ENCODE measurements at regions not wholly inside any gene's neighbourhood (a gene's known extent, or its start where the extent isn't known, plus 50 kb on each side); places are given as distances from the start of the nearest gene placed in this dataset.

DNA sequence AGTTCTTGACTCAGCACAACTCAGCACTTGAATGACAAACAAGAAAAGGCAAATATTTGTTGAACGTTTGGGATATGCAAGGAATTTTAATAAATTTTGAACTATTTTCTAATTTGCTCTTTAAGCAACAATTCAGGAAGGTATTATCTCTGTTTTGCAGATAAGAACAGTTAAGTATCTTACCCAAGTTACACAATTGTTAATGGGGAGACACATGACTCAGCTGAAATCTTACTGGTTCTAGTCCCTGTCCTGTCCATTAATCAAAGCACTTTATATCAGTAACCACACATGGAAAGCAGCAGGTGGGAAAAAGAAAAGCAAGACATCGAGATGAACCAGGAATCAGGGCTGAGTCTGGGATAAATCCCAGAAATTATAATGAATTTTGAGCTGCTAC, 493.9 kb upstream of the PIK3C3 start:
- DNase-seq = no peak

DNA sequence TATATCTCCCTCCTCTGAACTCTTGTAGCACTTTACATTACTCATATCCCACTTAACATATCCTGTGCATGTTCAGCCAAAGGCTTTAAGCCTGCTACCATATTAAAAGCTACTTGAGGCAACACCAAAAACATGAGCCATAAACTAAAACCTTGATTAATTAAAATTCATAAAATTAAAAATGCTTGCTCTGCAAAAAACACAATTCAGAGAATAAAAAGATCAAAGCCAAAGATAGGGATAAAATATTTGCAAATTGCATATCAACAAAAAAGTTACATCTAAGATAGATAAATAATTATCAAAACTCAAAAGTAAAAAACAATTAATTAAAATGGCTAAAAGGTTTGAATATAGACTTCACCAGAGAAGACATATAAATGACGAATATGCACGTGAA, 495.4 kb upstream of the PIK3C3 start:
- no peak for DNase-seq

DNA sequence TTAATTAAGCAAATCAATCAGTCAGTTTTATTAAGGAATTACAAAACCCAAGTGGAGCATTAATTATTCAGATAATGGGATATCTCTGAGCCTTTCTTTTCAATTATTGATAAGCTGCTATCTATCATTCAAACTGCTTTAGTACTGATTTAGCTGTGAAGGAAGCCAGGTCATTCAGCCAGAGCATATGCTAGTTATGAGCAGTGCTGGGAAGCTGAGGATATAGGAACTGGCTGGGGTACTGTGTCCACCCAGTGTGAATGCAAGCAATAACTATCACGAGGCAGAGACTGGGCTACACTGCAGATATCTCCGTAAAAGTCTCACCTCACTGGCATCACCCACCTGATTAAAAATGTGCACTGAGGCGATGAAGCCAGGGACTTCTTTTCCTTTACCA, 496.7 kb upstream of the PIK3C3 start:
- no peak for DNase-seq

DNA sequence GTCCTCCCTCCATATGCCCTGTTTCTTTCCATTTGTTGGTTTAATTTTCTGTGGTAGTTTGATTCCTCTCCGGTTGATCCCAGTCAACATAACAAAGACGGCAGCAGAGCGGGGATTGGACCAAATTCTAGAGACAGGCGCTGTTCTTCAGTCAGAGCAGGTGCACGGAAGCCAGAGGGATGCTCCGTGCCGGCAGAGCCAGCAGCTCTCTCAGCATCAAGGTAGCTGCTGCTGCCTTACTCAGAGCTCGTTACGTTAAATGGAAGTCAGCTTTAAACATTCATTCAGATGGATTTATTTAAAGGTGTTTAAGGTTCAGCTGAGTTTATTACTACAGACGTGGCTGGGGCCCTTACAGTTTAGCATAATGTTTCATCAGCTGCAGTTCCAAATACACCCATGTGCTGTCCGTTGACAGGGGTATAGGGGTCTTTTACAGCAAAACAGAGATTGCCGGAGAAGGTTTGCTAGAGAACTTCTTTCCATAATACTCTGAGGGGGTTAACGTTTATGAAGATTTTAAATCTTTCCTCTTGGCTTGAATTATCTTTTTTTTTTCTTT, 497.2 kb upstream of the PIK3C3 start:
- DNase-seq = no peak

DNA sequence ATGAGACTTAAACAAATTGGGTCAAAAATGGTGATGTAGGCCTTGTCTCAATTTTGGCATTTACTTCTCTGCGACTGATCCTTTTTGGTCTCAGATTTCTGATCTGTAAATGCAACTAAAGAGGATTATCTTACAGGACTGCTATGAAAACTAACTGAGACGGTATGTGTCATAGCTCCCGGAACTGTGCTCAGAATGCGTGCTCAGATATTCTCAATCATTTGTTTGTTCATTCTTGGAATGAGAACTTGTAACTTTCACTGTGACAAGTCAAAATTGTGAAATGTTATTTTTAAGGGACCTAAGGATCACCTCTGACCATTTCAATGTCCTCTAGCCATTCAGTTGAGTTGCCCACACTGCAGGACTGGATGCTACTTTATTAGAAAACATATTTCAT, 498.2 kb upstream of the PIK3C3 start:
- no peak for DNase-seq

DNA sequence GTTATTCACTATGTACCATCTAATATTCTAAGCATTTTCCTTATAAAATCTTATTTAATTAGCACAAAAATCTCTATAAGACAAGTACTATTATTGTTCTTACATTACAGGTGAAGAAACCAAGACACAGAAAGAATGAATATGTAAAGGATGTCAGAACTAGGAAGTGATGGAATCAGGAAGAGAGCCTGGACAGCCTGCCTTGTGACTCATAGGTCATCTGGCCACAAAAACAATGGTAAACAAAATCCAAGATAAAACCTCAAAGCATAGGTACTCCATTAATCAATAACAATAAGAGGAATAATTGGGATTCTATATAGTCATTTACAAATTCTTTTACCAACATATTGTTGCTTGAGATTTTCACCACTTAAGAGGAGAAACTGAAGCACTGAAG, 505.4 kb upstream of the PIK3C3 start:
- no peak for DNase-seq

DNA sequence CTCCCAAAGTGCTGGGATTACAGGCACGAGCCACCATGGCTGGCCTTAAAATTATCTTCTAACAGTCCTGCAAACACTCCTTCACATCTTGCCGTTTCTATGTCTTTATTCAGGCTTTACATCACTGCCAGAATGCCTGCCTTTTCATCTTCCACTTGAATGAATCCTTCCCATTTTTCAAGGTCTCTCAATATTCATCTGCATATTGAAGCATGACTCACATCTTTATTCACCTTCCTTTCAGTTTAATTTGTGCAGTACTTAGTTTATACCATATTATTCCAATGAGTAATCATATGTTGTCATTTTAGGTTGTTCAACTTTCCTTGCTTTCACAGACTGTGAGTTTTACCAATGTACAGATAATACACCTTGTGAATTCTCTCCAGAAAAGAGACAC, 510.1 kb upstream of the PIK3C3 start:
- DNase-seq = no peak

DNA sequence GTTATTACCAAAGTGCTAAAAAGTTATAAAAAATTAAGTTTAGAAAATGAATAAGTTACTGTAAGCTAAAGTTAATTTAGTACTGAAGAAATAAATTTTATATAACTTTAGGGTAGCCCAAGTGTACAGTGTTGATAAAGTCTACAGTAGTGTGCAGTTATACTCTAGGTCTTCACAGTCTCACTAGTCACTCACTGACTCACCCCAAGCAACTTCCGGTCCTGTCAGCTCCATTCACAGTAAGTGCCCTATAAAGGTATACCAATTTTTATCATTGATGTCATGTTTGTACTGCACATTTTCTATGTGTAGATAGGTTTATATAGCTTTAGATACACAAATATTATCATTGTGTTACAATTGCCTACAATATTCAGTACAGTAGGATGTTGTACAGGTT, 518.3 kb upstream of the PIK3C3 start:
- no peak for DNase-seq

DNA sequence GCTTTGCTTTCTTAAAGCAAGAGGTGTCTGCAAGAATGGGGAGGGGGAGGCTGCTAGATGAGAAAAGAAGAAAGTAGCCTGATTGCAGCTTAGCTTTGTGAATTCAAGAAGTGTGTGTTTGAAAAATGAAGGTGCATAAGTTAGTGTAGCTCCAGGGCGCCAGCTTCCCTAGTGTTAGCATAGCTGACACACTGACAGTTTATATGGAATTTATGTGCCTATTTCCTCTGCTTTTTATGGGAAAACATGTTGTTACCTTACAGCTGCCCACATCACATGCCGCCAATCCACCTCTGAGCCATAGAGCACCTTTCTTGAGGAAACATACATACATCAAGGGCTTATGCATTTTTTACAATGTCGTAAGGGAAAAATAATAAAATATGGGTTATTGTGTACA, 536.4 kb upstream of the PIK3C3 start:
- no peak for DNase-seq

DNA sequence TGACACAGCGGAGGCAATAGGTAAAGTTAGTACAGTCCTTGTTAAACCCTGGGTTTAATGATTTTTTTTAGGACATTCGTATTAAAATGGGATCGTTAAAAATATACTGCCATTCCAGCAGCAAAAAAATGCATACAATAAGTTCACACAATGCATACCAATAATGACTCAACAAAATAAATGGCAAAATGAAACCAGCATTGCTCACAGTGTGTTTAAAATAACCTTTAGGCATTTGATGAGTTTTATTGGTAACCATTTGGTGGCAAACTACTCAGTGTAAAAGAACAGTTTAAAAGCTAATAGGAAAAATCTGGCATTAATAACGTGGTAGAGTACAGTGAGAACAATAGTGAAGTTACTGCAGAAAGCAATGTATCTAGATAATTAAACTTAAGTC, 539.0 kb upstream of the PIK3C3 start:
- no peak for DNase-seq

DNA sequence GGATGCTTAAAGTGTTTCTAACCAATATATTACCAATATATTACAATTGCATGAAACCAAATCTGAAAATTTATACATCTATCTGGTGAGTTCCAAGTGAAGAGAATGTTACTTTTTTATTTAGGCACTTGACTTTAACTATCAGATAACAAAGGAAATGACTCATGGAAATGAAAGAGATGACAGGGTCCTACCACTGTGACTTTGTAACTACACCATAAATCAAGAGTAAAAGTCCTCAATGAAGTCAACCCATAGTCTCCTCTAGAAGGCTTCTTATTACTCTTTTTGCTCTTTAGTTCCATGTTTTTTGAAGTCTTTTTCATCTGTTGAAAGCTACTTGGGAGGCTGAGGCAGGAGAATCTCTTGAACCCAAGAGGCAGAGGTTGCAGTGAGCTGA, 545.0 kb upstream of the PIK3C3 start:
- DNase-seq = no peak

DNA sequence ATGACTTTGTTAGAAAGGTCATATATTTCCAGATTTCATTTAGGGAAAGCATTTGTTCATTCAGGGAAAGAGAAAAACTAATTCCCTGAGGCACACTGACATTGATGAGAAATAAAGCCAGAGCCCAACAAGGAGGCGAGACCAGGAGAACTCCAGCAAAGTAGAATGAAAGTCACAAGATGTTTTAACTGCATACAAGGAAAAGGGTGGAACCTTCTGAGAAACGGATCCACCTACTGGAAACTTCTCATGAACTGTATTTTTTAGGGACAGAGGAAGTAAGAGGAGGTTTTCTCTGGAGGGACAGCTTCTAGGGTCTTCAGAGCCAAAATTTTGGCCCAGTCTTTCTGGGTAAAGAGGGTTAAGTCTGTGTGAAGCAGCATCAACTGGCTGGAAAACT, 548.2 kb upstream of the PIK3C3 start:
- no peak for DNase-seq

DNA sequence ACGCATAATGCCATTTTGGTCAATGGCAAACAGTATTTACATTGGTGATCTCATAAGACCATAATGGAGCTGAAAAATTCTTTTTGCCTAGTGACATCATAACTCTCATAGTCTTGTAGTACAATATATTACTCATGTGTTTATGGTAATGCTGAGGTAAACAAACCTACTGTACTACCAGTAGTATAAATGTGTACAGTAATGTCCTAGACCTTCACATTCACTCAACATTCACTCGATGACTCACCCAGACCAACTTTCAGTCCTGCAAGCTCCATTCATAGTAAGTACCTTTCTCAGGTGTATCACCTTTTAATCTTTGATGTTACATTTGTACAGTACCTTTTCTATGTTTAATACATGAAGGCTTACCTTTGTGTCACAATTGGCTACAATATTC, 558.2 kb upstream of the PIK3C3 start:
- DNase-seq = no peak

DNA sequence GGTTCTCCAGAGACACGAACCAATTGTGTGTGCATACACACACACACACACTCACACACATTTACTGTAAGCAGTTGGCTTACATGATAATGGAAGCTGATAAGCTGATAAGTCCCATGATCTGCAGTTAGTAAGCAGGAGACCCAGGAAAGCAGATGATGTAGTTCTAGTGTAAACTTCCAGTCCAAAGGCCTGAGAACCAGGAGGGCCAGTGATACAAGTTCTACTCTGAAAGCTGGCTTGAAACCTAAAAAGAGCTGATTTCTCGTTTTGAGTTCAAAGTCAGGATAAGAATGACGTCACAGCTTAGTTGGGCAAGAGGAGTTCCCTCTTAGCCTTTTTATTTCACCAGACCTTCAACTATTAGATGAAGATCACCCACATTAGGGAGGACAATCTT, 558.8 kb upstream of the PIK3C3 start:
- DNase-seq = no peak

DNA sequence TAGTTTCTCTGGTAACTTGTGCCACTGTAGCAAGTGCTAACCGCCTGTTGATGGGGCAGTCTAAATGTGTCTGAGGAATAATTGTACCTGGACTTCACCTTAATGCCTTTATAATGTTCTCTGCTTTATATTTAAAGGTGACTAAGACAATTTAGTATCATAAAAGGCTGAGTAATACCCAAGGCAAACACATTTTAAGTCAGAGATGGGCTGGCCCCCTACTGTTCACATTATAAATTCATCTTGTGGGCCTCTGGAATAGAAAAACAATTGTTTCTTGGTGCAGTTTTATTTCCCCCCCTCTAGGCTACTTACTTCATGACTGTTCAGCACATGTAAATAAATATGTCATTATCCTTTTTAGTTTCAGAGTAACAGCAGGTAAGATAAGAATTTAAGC, 559.3 kb upstream of the PIK3C3 start:
- DNase-seq = no peak

DNA sequence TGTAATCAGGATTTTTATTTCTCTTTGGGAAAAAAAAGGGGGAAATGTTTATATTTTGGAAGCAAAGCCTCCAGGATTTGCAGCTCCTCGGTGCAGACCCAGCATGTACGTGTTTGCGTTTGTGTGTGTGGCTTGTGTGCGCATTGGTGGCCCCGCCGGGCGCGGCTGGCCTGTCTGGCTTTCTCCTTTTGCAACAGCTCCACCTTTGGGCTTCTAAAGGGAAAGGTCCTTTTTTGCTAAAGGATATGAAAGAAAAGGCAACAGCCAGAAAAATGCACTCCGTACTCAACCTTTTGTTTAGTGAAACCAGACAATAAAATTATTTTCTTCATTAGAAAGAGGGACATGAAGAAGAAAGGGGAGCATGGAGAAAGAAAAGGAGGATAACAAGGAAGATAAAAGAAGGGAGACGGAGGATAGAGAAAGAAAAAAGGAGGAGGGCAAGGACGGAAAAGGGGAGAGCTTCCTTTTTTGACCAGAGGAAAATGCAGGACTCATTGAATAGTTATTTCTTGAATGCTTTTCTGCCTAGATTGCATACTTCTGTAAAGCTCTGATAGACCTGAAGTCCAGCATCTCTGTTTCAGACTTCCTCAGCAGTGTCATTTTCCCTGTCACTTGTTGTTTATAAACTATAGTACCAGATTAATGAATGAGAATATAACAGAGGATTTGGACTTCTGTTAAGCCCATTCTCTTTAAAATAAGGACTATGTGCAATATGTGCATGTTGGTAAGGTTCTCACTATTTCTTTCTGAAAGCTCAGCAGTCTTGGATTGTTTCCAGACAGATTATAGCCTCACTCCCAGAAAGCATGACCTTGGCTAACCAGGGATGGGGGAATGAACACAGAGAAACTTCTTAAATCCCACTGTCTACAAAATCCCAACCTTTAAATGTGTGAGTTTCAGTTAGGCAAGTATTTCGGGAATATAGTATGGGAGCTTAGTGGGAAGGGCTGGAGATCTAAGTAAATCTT, 563.1 kb upstream of the PIK3C3 start:
- peak; percentile 54 for DNase-seq

DNA sequence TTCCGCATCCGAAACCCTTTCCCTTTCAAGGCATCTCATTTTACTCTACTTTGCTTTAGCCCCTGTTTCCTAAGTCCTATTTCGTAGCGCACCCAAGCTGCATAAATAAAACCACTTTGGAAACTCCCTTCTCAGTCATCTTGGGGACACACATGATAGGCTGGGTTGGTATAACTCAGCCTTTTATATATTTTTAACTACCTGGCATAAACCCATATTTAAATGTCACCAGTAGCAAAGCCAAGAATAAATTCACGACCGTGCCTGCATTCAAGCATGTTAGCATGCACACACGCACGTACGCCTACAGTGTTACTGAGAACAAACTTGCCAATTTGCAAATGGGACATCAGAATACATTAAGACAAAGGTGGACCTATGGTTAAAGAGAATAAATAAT, 564.7 kb upstream of the PIK3C3 start:
- DNase-seq = no peak

DNA sequence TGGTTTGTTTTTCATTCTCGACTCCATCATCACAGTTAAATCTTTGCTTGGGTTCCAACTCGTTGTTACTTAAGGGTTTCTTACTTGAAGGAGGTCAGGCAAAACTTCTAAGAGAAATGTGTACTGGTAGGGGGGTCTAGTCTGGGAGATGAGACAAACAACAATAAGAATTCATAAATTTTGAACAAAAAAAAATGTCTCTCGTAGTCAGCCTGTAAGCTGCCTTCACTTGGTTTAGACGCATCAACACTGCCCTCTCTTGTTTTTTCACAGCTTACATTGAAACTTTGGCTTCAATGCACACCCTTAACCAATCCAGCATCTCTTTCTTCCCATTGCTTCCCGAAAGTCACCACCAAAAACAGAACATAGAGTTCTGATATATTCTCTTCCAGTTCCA, 576.4 kb upstream of the PIK3C3 start:
- peak; percentile 55 for DNase-seq

DNA sequence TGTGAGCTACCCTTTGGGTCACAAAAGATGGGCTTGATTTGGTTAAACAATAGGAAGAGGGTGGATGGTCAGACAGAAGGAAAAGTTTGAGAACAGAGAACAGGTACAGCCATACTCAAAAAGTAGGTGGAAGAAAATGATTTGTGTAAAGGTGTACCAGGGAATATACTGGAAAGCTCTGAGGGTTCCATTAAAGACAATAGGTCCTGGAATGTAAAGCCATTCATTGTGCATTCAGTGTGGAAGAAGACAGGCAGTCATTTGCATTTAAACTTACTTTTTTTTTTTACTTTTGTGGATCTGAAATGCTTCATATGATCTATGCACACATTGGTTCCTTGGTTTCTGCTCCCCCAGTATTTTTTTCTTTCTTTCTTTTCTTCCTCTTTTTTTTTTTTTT, 581.4 kb upstream of the PIK3C3 start:
- DNase-seq = no peak

DNA sequence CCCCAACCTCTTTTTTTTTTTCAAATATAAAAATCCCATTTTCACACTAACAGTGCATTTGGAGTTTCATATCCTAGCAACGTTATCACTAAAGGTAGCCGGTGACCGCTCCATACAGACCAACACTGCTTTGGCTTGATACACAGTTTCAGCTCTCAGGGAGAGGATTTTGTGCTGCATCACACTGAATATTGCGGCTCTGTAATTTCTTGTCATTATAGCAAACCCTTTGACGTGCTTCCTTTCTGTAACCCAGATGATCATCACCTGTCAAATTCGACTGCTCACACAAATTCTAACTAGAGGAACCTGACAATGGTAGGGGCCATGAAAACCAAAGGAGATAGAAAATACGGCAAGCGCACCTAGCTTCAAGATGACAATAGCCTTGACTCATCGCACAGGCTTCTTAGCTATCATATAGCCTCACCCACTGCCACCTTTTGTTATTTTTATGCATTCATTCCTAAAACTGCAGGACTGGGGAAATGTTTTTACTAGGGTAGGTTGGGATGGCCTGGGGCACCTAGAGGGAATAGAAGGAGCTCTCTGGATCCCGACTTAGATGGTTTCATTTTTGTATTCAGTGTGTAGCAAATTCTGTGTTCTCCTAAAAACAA, 582.9 kb upstream of the PIK3C3 start:
- no peak for DNase-seq

DNA sequence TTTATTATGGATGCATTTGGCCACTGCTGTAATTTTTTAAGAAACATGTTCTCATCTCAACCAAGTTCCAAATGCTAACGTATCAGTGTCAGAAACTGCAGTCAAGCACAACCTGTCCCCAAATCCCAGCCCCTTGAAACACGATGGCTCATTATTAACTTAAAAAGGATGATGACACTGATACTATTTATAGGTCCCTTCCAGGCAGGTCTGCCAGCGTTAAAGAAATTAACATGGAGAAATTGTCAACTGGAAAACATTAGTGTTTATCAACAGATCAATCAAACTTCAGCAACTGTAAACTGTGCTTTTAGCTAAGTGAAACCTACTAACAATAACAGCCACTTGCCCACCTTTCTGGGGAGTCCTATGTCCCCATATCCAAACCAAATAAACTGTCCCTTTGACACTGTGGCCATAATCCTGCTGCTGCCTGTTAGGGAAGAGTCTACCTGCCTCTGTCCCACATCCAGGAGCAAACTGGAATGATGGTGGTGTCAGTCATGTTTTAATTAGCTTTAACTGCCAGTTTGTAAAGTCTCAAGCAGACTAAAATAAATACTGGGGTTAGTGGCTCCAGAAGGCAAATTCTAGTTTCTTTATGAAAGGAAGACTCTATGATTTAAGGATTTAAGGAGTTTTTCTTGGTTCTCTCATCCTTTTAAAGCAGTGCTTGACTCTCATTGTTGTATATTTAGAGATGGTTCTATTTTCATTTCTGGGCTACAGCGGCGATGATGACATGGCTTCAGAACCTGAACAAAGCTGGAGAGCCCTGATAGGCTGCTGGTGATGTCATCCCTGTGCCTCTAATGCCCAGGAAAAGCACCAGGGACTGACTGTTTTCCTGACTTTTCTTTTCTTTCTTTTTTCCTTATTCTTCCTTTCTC, 583.6 kb upstream of the PIK3C3 start:
- DNase-seq = no peak

DNA sequence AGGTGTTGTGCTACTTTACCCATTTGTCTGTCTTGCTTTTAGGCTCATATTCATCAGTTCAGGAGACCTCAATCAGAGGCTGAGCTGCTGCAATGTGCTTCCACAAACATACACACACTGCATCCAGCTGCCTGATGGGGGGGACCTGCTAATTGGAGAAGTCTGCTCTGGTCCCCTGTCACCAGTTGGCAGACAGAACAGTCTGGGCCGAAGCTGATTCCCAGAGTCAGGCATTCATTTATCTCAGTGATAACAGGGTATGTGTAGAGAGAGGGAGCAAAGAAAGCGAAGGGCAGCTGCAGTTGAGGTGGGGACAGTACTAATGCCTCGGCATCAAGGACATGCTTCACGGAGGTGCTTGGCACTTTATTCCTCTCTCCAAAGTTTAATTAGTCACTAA, 584.3 kb upstream of the PIK3C3 start:
- DNase-seq = no peak
